DOHH2 (cell line): ENCODE measurements at regions not wholly inside any gene's neighbourhood (a gene's known extent, or its start where the extent isn't known, plus 50 kb on each side); places are given as distances from the start of the nearest gene placed in this dataset.

ENCODE experiments used
- EZH2phosphoT487 ChIP-seq: fragments of 200-600 bp; sonication (generic); IDR thresholded peaks from 2 replicates; pipeline ENCODE4 v1.6.1; 2017; ENCODE audit warnings: borderline replicate concordance, mild to moderate bottlenecking, antibody characterized with exemption, low read length, moderate library complexity, mixed read lengths
- TF ChIP-seq, protein P1 (sequence below): fragments of 200-600 bp; sonication (generic); IDR thresholded peaks from one replicate; pipeline ENCODE4 v1.5.1; 2014; ENCODE audit warnings: antibody characterized with exemption, mild to moderate bottlenecking, low read depth, low read length; ENCODE audit not compliant: poor library complexity, severe bottlenecking

DNA sequence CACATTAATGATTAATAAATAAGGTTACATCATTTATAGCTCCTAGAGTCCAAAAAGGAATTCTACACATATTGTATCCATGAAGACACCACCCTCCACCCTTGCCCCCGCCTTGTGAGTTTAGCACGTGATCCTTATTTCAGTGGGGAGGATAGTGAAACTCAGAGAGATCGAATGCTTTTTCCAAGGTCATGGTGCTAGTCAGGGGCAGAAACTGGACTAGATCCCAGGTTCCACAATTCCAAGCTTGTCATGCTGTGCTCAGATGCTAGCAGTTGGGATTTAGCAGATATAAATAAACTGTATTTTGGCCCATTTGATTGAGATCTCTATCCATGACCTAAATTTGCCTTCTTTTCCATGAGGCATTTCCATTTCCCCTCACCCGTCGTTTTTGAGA lies 227.4 kb upstream of the THRB start:
- TF ChIP-seq, protein P1, sequence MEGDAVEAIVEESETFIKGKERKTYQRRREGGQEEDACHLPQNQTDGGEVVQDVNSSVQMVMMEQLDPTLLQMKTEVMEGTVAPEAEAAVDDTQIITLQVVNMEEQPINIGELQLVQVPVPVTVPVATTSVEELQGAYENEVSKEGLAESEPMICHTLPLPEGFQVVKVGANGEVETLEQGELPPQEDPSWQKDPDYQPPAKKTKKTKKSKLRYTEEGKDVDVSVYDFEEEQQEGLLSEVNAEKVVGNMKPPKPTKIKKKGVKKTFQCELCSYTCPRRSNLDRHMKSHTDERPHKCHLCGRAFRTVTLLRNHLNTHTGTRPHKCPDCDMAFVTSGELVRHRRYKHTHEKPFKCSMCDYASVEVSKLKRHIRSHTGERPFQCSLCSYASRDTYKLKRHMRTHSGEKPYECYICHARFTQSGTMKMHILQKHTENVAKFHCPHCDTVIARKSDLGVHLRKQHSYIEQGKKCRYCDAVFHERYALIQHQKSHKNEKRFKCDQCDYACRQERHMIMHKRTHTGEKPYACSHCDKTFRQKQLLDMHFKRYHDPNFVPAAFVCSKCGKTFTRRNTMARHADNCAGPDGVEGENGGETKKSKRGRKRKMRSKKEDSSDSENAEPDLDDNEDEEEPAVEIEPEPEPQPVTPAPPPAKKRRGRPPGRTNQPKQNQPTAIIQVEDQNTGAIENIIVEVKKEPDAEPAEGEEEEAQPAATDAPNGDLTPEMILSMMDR, result no peak
- no peak for TF ChIP-seq EZH2phosphoT487
